ENCODE measurements at regions not wholly inside any gene's neighbourhood (a gene's known extent, or its start where the extent isn't known, plus 50 kb on each side); places are given as distances from the start of the nearest gene placed in this dataset.

- ChIA-PET POLR2A (no interaction called here), CTCF (no interaction called here)
- Histone ChIP-seq H3K9me3 (no peaks in the 10 kb centered on the region), H3K4me1 (no peaks in the 10 kb centered on the region), H3K4me2 (no peak overlapping the region), H3K27ac (no peak overlapping the region), H3K4me3 (no peak overlapping the region)
- FAIRE-seq, result no peak
- no peak for ATAC-seq
- DNase-seq (ENCODE audit: low read depth in 1 of 2, low spot score in 1 of 2), result no peak
- TF ChIP-seq RARB (CRISPR knock-in tag; IDR thresholded peaks at IDR 0.05) (no peak), CHD2 (IDR thresholded peaks at IDR 0.05; ENCODE audit: low read length, partially characterized antibody) (no peak), SREBF2 (IDR thresholded peaks at IDR 0.05) (no peak), TFCP2L1 (CRISPR knock-in tag; IDR thresholded peaks at IDR 0.05) (no peak), GATA3 (IDR thresholded peaks at IDR 0.05; ENCODE audit: borderline replicate concordance) (no peak), ESRRA (IDR thresholded peaks at IDR 0.05; ENCODE audit: borderline replicate concordance, low read length) (no peak), CHD4 (IDR thresholded peaks at IDR 0.05; ENCODE audit: borderline replicate concordance) (no peak), ELK1 (IDR thresholded peaks at IDR 0.05; ENCODE audit: low read depth, low read length) (no peak), BHLHE40 (IDR thresholded peaks at IDR 0.05; ENCODE audit: low read depth, low read length) (no peak)
Measured at GRCh38 chr4:11166606-11167005, 262.1 kb downstream of the HS3ST1 start.

GRCh38 chr4:11166034-11166433, 262.7 kb downstream of the HS3ST1 start:
- Histone ChIP-seq H3K9me3 (no peaks in the 10 kb centered on the region), H3K4me1 (no peaks in the 10 kb centered on the region), H3K4me2 (no peak overlapping the region), H3K4me3 (no peak overlapping the region), H3K27ac (no peak overlapping the region)
- FAIRE-seq (no peak), ATAC-seq (no peak), DNase-seq (ENCODE audit: low read depth in 1 of 2, low spot score in 1 of 2) (no peak)
- TF ChIP-seq FOSB (CRISPR knock-in tag; IDR thresholded peaks at IDR 0.05), result no peak
- TF ChIP-seq MAX (IDR thresholded peaks at IDR 0.05), result no peak
- no peak for TF ChIP-seq HOXB5 (CRISPR knock-in tag; IDR thresholded peaks at IDR 0.05)
- no peak for TF ChIP-seq KDM1A (IDR thresholded peaks at IDR 0.05; ENCODE audit: low read depth)
- no peak for TF ChIP-seq CBX8 (IDR thresholded peaks at IDR 0.05)
- TF ChIP-seq ZSCAN20 (CRISPR knock-in tag; IDR thresholded peaks at IDR 0.05), result no peak
- TF ChIP-seq BCL3 (IDR thresholded peaks at IDR 0.05), result no peak
- no peak for TF ChIP-seq FOXS1 (CRISPR knock-in tag; IDR thresholded peaks at IDR 0.05)
- no peak for TF ChIP-seq PBX3 (IDR thresholded peaks at IDR 0.05)
- no peak for TF ChIP-seq CEBPB (IDR thresholded peaks at IDR 0.05)
- TF ChIP-seq NFE2L2 (conservative IDR thresholded peaks at IDR 0.05; ENCODE audit: low read length), result no peak
- TF ChIP-seq BHLHE40 (IDR thresholded peaks at IDR 0.05; ENCODE audit: low read depth, low read length), result no peak
- TF ChIP-seq CHD4 (IDR thresholded peaks at IDR 0.05; ENCODE audit: borderline replicate concordance), result no peak
- no peak for TF ChIP-seq PHF8 (IDR thresholded peaks at IDR 0.05; ENCODE audit: borderline replicate concordance, low read depth)
- no peak for TF ChIP-seq RCOR1 (IDR thresholded peaks at IDR 0.05; ENCODE audit: low read depth, low read length)
- ChIA-PET POLR2A (no interaction called here), CTCF (no interaction called here)
- WGBS (ENCODE audit: missing lambda C conversion rate), result 0% methylated on average over 4 of the region's 4 CpGs

- 6% methylated on average over 5 of the region's 5 CpGs for WGBS (ENCODE audit: missing lambda C conversion rate)
- TF ChIP-seq MAX (IDR thresholded peaks at IDR 0.05) (no peak), USF2 (IDR thresholded peaks at IDR 0.05) (no peak), NR3C1 (IDR thresholded peaks at IDR 0.05) (no peak), ELK1 (IDR thresholded peaks at IDR 0.05; ENCODE audit: low read depth, low read length) (no peak), ZFP36 (IDR thresholded peaks at IDR 0.05; ENCODE audit: borderline replicate concordance, partially characterized antibody) (no peak), JUN (IDR thresholded peaks at IDR 0.05) (no peak), E2F6 (IDR thresholded peaks at IDR 0.05; ENCODE audit: borderline replicate concordance, low read depth) (no peak), CHD4 (IDR thresholded peaks at IDR 0.05; ENCODE audit: borderline replicate concordance) (no peak), CBX8 (IDR thresholded peaks at IDR 0.05) (no peak), EP300 (IDR thresholded peaks at IDR 0.05) (no peak), EHMT2 (IDR thresholded peaks at IDR 0.05; ENCODE audit: low read depth) (no peak), MYC (IDR thresholded peaks at IDR 0.05; ENCODE audit: borderline replicate concordance, low read length) (no peak)
Measured at GRCh38 chr4:11165052-11165451, 263.6 kb downstream of the HS3ST1 start.

More at GRCh38 chr4:11165052-11165451, 263.6 kb downstream of the HS3ST1 start:
- ChIA-PET CTCF (interaction anchor here (0.6 kb wide), 1 partner anchor 75 kb away, joined by 3 read pairs; no protein-coding TSS in a partner anchor), POLR2A (no interaction called here)
- Histone ChIP-seq H3K4me2 (no peak overlapping the region), H3K4me1 (no peaks in the 10 kb centered on the region), H3K27ac (no peak overlapping the region), H3K4me3 (no peak overlapping the region), H3K9me3 (no peaks in the 10 kb centered on the region)
- DNase-seq (ENCODE audit: low read depth in 1 of 2, low spot score in 1 of 2) (no peak), ATAC-seq (no peak), FAIRE-seq (no peak)

Data from A549 (cell line).